Sciatic nerve (tissue), 2 donors: ENCODE measurements at regions not wholly inside any gene's neighbourhood (a gene's known extent, or its start where the extent isn't known, plus 50 kb on each side); places are given as distances from the start of the nearest gene placed in this dataset.
"Not testable (repeated sequence)": the region's sequence is repeated elsewhere in the genome, so short reads cannot be mapped to it uniquely, and the experiment has no call there.

Experiments
- ATAC-seq: fragments of 200-7000 bp; cut with Tn5 transposase; one replicate; pipeline ENCODE4 v1.9.1; 2020; ENCODE audit warnings: mild to moderate bottlenecking, moderate library complexity
- DNase-seq: peaks from one replicate; pipeline ENCODE4 v3.0.0-alpha.2; 2020; ENCODE audit warnings: low spot score
- intact Hi-C: fragments of 100-400 bp; cut with DNase I; formaldehyde crosslinking; loops from one replicate; pipeline ENCODE4 v1.14.2; 2022
- donor health status: DM: no; HTN: no; CAD: no.
- donor health status: DM: no; HTN: no; CAD: no.

- DNase-seq, intact Hi-C loops: not testable (repeated sequence)
- ATAC-seq: peak; percentile 65
Observed at GRCh38 chr22:11017108-11017507, 4510.9 kb upstream of the OR11H1 start.

- ATAC-seq: peak; percentile 20
- intact Hi-C loops, DNase-seq: not testable (repeated sequence)
Observed at GRCh38 chr22:11020522-11020921, 4507.5 kb upstream of the OR11H1 start.

- intact Hi-C loops, ATAC-seq, DNase-seq: not testable (repeated sequence)
Observed at GRCh38 chr22:11026541-11026940, 4501.5 kb upstream of the OR11H1 start.

GRCh38 chr22:11027064-11027463, 4500.9 kb upstream of the OR11H1 start:
- ATAC-seq, DNase-seq, intact Hi-C loops: not testable (repeated sequence)

- ATAC-seq, intact Hi-C loops, DNase-seq: not testable (repeated sequence)
Observed at GRCh38 chr22:11027532-11027931, 4500.5 kb upstream of the OR11H1 start.

- intact Hi-C loops, ATAC-seq, DNase-seq: not testable (repeated sequence)
Observed at GRCh38 chr22:11028180-11028579, 4499.8 kb upstream of the OR11H1 start.

- ATAC-seq, intact Hi-C loops, DNase-seq: not testable (repeated sequence)
Observed at GRCh38 chr22:11029534-11029933, 4498.5 kb upstream of the OR11H1 start.

- DNase-seq, ATAC-seq, intact Hi-C loops: not testable (repeated sequence)
Observed at GRCh38 chr22:11029967-11030366, 4498.0 kb upstream of the OR11H1 start.

GRCh38 chr22:11030571-11031410, 4497.2 kb upstream of the OR11H1 start:
- intact Hi-C loops, DNase-seq, ATAC-seq: not testable (repeated sequence)

GRCh38 chr22:11032115-11032514, 4495.9 kb upstream of the OR11H1 start:
- intact Hi-C loops, ATAC-seq, DNase-seq: not testable (repeated sequence)

- DNase-seq, ATAC-seq, intact Hi-C loops: not testable (repeated sequence)
Observed at GRCh38 chr22:11034660-11034987, 4493.4 kb upstream of the OR11H1 start.

GRCh38 chr22:11035031-11035873, 4492.7 kb upstream of the OR11H1 start:
- intact Hi-C loops, DNase-seq: not testable (repeated sequence)
- ATAC-seq: peak; percentile 3

- ATAC-seq, DNase-seq, intact Hi-C loops: not testable (repeated sequence)
Observed at GRCh38 chr22:11037314-11037713, 4490.7 kb upstream of the OR11H1 start.

- intact Hi-C loops, ATAC-seq, DNase-seq: not testable (repeated sequence)
Observed at GRCh38 chr22:11037814-11038213, 4490.2 kb upstream of the OR11H1 start.

GRCh38 chr22:11038786-11039185, 4489.2 kb upstream of the OR11H1 start:
- intact Hi-C loops, ATAC-seq, DNase-seq: not testable (repeated sequence)

- DNase-seq, ATAC-seq, intact Hi-C loops: not testable (repeated sequence)
Observed at GRCh38 chr22:11041416-11041815, 4486.6 kb upstream of the OR11H1 start.

- no peak for DNase-seq
- intact Hi-C loops: no loop called here
- ATAC-seq: no peak
Observed at GRCh38 chr22:11042116-11042515, 4485.9 kb upstream of the OR11H1 start.

- peak; percentile 26 for ATAC-seq
Observed at GRCh38 chr22:11043289-11043688, 4484.7 kb upstream of the OR11H1 start.

GRCh38 chr22:11048884-11049283, 4479.1 kb upstream of the OR11H1 start:
- DNase-seq, ATAC-seq, intact Hi-C loops: not testable (repeated sequence)

More at GRCh38 chr22:11043289-11043688, 4484.7 kb upstream of the OR11H1 start:
- DNase-seq, intact Hi-C loops: not testable (repeated sequence)
